Stimulated activated CD4-positive, alpha-beta T cell treated with anti-CD3 and anti-CD28 coated beads, TNF-alpha, amount 100 ng/mL, for 4 hours (primary cell): ENCODE measurements at regions not wholly inside any gene's neighbourhood (a gene's known extent, or its start where the extent isn't known, plus 50 kb on each side); places are given as distances from the start of the nearest gene placed in this dataset.

Source experiments
- DNase-seq, 3 experiments: peaks; one replicate each; pipeline ENCODE4 v3.0.0-alpha.2; 2020; ENCODE audit warnings: low read depth in 3 of 3

DNA sequence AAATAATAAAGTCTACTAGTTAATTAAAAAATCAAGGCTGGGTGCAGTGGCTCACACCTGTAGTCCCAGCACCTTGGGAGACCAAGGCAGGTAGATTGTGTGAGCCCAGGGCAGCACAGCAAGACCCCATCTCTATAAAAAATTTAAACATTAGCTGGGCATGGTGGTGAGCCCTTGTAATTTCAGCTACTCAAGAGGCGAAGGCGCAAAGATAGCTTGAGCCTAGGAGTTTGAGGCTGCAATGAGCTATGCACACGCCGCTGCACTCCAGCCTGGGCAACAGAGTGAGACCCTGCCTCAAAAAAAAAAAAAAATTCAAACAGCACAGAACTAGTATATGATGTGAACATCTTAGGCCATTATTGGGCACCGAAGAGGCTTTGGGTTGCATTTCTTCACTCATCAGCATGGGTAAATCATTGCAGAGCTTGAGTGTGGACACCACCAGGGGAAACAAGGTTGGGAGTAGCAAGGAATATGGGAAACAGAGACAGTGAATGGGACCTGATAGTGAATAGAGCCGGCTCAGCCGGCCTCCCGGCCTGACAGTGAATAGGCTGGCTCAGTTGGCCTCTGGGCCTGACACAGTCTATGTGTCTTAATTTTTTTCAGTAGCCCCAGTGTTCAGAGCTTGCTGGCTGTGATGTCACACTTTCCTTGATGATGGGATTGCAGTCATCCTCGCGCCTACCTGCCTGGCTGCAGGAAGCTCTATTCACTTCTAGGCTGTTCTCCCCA, 89.1 kb upstream of the ERRFI1 start:
- DNase-seq: no peak

DNA sequence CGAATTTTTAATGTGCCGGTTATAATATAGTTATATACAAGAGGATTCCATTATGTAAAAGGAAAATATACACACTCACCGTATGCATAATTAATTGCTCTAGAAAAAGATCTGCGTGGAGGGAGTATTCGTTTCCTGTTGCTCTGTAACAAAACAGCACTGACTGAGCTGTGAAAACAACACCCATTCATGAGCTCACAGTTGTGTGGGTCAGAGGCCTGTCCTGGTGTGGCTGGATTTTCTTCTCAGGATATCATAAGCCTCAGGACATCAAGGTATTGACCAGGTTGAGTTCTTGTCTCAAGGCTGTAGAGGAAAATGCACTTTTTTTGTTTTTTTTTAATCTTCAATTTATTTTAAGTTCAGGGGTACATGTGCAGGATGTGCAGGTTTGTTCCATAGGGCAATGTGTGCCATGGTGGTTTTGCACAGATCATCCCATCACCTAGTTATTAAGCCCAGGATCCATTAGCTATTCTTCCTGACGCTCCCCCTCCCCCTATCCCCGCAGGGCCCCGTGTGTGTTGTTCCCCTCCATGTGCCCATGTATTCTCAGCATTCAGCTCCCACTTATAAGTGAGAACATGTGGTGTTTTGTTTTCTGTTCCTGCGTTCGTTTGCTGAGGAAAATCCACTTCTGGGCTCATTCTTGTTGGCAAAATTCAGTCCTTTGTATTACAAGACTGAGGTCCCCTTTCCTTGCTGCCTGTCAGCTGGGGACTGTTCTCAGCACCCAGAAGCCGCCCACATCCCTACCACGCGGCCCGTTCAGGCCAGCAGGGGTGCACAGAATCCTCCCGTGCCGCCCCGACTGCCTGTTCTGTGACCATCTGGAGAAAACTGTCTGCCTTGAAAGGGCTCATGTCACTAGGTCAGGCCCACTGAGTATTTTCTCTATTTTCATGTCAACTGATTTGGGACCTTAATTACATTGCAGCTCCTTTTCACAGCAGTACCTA, 87.4 kb upstream of the ERRFI1 start:
- DNase-seq: no peak

DNA sequence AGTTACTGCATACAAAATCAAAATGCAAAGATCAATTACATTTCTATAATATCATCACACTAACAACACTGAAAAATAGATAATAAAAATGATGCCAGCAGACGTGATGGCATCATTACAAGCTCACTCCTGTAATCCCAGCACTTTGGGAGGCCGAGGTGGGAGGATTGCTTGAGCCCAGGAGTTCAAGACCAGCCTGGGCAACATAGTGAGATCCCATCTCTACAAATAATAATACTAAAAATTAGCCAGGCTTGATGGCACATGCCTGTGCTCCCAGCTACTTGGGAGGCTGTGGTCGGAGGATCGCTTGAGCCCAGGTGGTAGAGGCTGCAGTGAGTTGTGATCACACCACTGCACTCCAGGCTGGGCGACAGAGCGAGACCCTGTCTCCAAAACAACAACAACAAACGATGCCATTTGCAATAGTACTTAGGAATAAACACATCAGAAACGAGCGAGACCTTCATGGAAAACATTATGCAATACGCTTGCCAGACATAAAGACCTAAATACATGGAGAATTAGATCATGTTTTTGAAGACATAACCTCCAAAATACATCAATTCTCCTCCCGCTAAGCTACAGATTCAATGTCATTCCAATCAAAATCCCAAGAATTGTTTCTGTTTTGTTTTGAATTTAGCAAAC, 86.6 kb upstream of the ERRFI1 start:
- no peak for DNase-seq

DNA sequence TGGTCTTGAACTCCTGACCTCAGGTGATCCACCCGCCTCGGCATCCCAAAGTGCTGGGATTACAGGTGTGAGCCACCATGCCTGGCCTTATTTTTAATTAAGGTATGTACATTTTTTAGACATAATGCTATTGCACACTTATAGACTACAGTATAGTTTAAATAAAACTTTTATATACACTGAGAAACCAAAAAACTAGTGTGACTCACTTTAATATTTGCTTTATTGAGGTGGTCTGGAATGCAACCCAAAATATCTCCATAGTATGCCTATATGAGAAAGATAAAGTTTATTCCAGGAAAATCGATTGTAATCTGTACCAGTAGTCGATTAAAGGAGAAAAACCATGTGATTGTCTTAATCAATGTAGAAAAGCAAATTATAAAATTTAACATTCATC, 85.5 kb upstream of the ERRFI1 start:
- DNase-seq: no peak

DNA sequence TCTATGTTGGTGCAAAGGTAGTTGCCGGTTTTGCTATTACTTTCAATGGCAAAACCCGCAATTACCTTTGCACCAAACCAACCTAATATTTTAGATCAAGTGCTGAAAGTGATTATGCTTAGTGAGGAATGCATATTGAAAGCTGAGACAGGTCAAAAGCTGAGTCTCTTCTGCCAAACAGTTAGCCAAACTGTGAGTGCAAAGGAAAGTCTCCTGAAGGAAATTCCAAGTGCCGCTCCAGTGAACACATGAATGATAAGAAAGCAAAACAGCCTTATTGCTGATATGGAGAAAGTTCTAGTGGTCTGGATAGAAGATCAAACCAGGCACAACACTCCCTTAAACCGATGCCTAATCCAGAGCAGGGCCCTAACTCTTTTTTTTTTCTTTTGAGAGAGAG, 83.1 kb upstream of the ERRFI1 start:
- no peak for DNase-seq

DNA sequence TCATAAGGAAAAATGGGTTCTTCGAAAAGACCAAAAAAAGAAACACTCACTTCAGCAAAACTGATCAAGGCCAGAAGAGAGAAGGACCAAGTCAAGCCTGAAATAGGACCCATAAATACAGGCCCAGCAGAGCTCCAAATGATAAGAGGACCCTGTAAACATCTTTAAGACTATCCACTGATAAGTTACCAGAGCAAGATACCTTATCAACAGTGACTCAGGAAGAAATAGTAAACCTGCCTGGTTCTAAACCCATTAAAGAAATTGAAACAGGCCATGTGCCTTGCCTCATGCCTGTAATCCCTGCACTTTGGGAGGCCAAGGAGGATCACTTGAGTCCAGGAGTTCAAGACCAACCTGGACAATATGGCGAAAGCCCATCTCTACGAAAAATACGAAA, 81.8 kb upstream of the ERRFI1 start:
- no peak for DNase-seq

DNA sequence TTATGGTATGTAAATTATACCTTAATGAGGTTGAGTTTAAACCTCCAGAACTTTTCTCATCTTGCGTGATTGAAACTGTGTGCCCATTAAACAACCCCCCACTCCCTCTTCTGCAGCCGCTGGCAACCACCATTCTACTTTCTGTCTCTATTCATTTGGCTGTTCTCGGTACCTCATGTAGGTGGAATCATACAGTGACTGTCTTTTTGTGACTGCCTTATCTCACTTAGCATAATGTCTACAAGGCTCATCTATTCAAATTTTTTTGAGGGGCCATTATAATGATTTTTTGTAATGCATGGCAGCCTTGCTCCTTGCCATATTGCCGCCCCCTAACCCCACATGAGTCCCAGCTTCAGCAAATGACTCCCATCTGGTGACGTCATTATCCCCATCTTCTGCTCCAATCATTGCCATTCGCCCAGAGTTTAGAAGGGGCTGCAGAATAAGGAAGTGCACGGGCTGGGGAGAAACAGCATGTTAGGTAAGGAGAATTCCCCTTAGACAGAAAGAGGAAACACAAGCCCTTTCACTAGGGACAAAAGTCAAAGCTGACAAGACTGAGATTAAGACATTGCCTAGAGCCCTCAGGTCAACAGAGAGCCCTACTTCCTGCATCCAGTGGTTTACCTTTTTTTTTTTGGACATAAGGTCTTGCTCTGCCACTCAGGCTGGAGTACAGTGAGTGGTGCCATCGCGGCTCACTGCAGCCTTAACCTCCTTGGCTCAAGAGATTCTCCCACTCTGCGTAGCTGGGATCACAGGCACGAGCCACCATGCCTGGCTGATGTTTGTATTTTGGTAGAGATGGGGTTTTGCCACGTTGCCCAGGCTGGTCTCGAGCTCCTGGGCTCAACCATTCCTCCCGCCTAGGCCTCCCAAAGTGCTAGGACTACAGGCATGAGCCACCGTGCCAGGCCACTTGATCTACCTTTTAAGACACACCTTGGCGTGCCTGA, 78.4 kb upstream of the ERRFI1 start:
- DNase-seq: no peak

DNA sequence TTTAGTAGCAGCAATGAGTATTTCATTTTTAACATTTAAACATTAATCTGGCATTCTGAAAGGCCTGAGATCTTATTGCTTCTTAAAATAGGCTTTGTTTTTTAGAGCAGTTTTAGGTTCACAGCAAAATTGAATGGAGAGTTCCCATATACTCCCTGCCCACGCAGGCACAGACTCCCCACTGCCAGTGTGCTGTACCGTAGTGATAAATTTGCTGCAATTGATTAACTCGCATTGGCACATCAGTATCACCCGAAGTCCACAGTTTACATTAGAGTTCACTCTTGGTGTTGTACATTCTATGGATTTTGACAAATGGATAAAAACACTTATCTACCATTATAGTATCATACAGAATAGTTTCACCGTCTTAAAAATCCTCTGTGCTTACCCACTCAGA, 71.8 kb upstream of the ERRFI1 start:
- DNase-seq: no peak

DNA sequence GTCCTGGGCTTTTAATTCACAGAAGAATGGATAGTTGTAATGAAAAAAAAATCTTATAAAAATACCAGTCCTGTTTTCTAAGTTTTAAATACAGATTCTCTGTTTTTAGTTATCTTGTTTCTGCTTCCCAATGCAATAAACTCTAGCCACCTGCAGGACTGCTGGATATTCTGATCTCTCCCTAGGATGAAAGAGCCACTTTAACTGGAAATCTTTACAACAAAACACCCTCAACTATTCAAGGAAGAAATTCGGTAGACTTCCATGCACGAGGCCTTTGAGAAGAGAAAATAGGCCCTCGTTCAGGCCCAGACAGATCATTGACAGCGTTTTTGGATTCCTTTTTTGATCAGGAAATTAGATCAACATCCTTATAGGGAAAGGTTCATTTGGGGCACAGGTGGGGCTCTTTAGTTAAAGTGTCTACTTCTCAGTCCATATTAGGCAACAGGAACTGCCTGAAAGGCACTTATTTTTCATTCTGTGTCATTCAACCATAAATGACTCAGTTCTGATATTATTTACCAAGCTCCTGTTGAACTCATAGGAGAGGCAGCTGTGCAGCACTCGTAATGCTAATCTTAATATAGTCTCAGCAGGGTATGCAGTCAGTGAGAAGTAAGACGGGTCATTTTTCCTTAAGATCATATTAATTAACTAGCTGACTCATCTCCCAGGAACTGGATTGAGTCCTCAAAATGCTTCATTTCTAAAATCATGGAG, 71.1 kb upstream of the ERRFI1 start:
- no peak for DNase-seq

DNA sequence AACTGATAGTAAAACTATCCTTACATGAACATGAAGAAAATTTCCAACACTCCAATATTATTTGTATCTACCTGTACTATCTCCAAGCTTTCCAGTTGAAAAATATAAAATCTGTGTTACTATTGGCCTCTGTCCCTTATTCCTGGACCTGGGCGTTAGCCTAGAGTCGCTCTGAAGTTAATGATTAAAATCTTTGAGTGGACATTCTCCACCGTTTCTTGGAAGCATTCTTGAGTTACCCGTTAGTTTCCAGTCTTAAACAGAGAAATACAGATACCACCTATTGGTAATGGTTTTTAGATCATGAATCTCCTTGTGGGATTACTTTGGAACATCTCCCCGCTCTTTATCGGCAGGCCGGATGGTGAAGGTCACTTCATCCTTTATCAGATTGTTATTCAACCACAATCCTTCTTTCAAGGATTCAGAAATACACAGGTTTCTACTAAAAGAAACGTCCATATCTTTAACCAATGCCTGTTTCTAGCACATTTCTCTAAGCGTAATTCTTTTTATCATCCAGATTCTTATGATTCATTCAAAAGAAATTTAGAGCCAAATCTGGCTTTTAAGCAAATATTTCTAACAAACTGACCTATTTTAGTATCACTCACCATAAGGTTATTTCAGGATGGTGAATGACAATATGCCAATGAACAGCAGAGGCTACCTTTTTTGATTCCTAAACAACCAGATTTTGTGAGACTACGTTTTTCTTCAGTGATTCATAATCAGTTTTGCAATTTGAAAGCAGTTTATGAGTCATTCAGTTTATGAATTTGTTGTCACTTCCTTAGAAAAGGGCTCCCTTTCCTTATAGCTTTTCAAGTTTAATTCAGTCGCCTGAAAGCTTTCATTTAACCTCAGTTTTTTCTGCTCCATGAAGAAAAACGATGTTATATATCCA, 70.2 kb upstream of the ERRFI1 start:
- no peak for DNase-seq

DNA sequence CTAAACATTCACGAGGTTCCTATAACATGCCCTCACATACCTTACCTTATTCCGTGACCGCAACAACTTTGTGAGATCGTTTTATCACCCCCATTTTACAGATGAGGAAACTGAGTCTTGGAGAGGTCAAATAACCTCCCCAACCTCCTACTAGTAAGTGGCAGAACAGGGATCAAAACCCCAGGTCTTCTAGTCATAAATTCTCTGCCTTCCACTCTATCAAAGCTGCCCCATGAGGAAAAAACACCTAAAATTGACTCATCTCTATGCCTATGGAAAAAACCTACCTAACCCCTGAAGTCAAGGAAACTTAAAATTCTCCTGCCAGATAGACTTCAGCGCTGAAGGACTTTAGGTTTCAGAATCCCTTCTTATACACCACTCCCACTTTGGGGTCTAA, 69.5 kb upstream of the ERRFI1 start:
- DNase-seq: no peak

DNA sequence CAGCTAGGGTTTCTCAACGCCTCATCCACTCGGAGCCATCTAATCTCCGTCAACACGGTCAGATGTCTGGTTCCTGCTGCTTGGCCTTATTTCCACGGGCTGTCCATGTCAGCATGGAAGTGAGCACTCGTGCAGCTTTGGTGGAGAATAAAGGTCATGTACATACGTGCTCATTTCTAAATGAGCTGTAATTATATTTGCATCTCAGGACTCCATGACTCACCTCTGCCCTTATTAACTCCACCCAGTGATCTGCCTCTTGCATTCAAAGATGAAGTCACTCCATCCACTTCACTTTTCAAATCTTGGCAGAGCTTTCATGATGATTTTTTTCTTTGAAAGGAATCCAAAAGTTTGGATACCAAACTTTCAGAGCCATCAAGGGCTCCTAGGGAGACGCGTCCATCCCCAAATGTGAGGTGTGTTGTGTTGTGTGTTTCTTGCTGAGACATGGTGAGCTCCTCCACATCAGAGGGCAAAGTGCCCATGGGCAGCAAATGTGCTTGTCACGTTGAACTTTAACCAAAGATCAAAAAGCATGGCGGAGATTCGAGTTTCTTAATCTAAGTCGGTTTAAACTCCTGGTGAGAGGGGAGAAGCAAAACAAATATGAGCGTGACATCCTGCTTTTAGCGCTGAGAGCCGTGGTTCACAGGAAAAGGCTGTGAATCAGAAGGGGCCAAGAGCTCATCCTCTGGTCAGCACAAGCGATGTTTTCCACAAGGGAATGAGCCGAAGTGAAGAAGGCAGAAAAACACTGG, 68.6 kb upstream of the ERRFI1 start:
- no peak for DNase-seq

DNA sequence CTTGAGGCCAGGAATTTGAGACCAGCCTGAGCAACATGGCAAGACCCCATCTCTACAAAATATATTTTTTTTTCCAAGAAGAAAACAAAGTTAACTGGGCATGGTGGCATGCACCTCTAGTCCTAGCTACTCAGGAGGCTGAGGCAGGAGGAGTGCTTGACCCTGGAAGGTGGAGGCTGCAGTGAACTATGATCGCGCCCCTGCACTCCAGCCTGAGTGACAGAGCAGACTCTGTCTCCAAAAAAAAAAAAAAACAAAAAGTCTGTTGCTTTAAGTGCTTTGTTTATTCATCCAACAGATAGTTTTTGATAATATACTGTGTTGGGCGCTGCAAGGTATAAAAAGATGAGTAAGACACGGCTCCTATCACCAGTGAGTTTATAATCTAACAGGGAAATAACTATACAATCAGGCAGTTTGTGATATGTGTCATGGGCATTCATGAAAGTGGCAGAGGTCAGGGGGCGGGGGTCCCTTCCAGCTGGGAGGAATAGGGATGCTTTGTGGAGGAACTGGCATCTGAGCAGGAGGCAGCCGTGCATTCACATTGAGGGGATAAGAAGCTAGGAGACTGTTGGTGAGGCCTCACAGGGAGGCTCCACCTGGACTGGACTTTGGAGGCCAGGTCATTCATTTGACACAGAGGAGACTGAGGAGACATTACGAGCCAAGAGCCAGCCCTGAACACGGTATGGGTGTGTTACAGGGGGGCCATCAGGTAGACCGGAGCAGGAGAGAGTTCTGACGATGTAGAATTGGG, 67.3 kb upstream of the ERRFI1 start:
- DNase-seq: no peak

DNA sequence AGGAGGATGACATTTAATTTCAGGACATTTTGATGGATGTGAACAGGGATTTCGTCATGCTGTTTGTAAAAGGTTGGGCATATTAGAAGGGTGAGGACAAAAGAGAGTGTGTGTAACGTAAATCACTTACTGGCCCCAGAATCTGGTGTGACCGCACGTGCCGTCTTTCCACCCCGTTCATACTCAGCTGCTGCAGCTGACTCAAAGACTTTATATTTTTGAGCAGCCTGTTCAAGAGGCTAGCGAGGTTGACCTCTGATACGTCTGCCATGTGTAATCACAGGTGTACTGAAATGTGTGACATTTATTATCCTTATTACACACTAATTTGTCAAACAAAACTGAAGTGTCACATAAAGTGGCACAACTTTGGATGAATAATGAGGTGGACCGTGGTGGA, 66.5 kb upstream of the ERRFI1 start:
- no peak for DNase-seq

DNA sequence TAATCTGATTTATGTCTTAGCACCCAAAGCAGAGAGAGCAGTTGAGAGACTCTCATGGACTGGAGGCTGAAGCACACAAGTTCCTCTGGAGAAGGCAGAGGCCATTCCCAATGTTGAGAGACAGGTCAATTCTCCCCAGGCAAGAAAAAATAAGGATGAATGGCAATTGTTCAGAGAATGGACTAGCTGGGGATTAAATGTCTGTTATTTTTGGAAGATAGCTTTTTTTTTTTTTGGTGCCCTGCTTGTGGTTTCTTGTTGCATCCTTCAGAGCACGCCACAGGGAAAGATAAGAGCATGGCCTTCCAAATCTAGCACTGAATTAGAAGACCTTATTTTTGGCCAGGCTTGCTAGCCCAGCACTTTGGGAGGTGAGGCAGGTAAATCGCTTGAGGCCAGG, 65.6 kb upstream of the ERRFI1 start:
- no peak for DNase-seq

DNA sequence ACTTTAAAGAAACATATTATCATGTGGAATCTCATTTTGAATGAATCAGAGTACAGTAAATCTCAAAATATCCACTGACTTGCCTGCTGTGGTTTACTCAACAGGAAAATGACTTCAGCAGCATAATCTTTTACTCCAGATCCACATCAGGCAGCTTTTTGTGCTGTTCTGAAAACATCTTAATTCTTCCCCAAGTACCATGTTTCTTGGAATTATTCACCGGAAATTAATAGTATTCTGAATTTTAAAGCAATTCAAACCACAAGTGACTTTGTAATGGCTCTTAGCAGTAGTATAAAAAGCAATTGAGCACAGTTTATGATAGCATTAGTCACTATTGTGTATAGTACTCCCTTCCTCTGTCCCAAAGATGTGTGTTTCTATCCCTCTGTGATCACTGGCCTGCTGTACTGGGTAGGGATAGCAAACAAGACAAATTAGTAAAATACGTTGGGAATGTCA, 64.2 kb upstream of the ERRFI1 start:
- DNase-seq: no peak

DNA sequence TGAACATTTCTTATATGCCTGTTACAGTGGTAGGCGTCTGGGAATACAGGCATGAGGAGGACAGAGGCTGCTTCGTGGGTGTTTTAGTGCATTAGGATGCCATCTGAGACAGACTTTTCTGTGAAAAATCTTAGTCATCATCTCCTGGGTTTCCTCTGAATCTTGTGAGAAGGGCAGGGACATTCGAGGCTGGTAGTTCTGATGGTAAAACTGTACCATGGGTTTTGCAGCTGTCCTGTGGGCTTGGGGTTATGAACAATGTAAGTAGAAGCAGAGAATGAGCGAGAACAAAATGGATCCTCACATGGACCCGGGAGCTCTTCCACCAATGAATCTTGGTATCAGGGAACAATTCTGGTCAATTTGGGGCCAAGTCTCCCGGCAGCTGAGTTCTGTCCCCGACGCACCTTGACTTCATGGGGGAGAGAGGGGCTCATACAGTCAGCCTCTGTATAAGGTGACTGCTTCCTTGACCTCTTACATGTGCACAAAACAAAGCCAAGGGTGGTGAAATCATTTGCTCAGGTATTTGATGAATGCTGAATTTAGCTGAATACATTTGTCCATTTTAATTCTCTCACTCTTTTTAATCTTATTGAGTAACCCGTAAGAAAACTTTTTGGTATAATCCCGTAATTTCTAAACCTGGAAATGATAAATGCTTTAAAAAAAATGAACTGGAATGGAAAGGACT, 63.6 kb upstream of the ERRFI1 start:
- DNase-seq: no peak
